Neural cell (in vitro differentiated cells): ENCODE measurements at regions not wholly inside any gene's neighbourhood (a gene's known extent, or its start where the extent isn't known, plus 50 kb on each side); places are given as distances from the start of the nearest gene placed in this dataset.

ENCODE experiments used
- H2AFZ ChIP-seq: fragments of 200-600, 300-800 bp; sonication (generic), shearing (Covaris generic); 2 replicates; pipeline ENCODE4 v1.6.0; 2014; ENCODE audit warnings: low read depth, mild to moderate bottlenecking, antibody characterized with exemption, low read length, moderate library complexity
- H3F3A ChIP-seq: fragments of 200-600 bp; shearing (Covaris generic); 2 replicates; pipeline ENCODE4 v1.6.1; 2016; ENCODE audit warnings: mild to moderate bottlenecking, moderate library complexity, mixed read lengths, antibody characterized with exemption, low read length; ENCODE audit not compliant: insufficient read depth, poor library complexity, severe bottlenecking
- H3K27ac ChIP-seq: fragments of 200-600, 300-800 bp; sonication (generic), shearing (Covaris generic); 2 replicates; pipeline ENCODE4 v1.5.1; 2014; ENCODE audit warnings: mild to moderate bottlenecking, low read length, moderate library complexity
- H3K27me3 ChIP-seq: fragments of 300-800, 200-600 bp; sonication (generic), shearing (Covaris generic); 2 replicates; pipeline ENCODE4 v1.6.0; 2014; ENCODE audit warnings: mild to moderate bottlenecking, low read depth, low read length, moderate library complexity; ENCODE audit not compliant: insufficient read depth
- H3K36me3 ChIP-seq: fragments of 300-800, 200-600 bp; sonication (generic), shearing (Covaris generic); 2 replicates; pipeline ENCODE4 v1.5.1; 2014; ENCODE audit warnings: mild to moderate bottlenecking, antibody characterized with exemption, low read length, moderate library complexity; ENCODE audit not compliant: insufficient read depth
- H3K4me2 ChIP-seq: fragments of 300-800, 200-600 bp; sonication (generic), shearing (Covaris generic); 2 replicates; pipeline ENCODE4 v1.6.0; 2014; ENCODE audit warnings: mild to moderate bottlenecking, low read length
- H3K4me3 ChIP-seq: fragments of 300-800, 200-600 bp; sonication (generic), shearing (Covaris generic); 2 replicates; pipeline ENCODE4 v1.5.1; 2014; ENCODE audit warnings: mild to moderate bottlenecking, low read length, moderate library complexity
- H3K79me2 ChIP-seq: fragments of 200-600 bp; shearing (Covaris generic); replicated peaks from 2 replicates; pipeline ENCODE4 v1.6.0; 2014; ENCODE audit warnings: mild to moderate bottlenecking, low read length, moderate library complexity; ENCODE audit not compliant: insufficient read depth
- H3K9ac ChIP-seq: fragments of 300-800, 200-600 bp; sonication (generic), shearing (Covaris generic); 2 replicates; pipeline ENCODE4 v1.6.1; 2016; ENCODE audit warnings: mild to moderate bottlenecking, low read length, mixed read lengths
- H3K9me2 ChIP-seq: fragments of 200-600 bp; shearing (Covaris generic); 2 replicates; pipeline ENCODE4 v1.6.1; 2016; ENCODE audit warnings: mild to moderate bottlenecking, low read length, mixed read lengths; ENCODE audit not compliant: insufficient read depth
- H3K9me3 ChIP-seq: fragments of 200-600, 300-800 bp; sonication (generic), shearing (Covaris generic); 2 replicates; pipeline ENCODE4 v1.6.1; 2016; ENCODE audit warnings: mild to moderate bottlenecking, mixed run types, low read length, moderate library complexity, mixed read lengths
- H4K20me1 ChIP-seq: fragments of 200-600 bp; shearing (Covaris generic); 2 replicates; pipeline ENCODE4 v1.6.1; 2016; ENCODE audit warnings: mild to moderate bottlenecking, mixed run types; ENCODE audit not compliant: insufficient read depth
- CTCF ChIP-seq: fragments of 450-650 bp; IDR thresholded peaks from 2 replicates; pipeline ENCODE4 v1.5.1; 2014; ENCODE audit warnings: antibody characterized with exemption, mild to moderate bottlenecking, moderate library complexity; ENCODE audit not compliant: poor library complexity, severe bottlenecking
- EP300 ChIP-seq: fragments of 450-650 bp; conservative IDR thresholded peaks from 2 replicates; pipeline ENCODE4 v1.6.1; 2014; ENCODE audit warnings: antibody characterized with exemption, mild to moderate bottlenecking, moderate library complexity; ENCODE audit not compliant: poor library complexity, severe bottlenecking
- EZH2 ChIP-seq: fragments of 200-600, 300-800 bp; shearing (Covaris generic), sonication (generic); IDR thresholded peaks from 2 replicates; pipeline ENCODE4 v1.6.1; 2014; ENCODE audit warnings: antibody characterized with exemption, low read length, borderline replicate concordance, mild to moderate bottlenecking; ENCODE audit not compliant: insufficient read depth, poor library complexity, severe bottlenecking
- MXI1 ChIP-seq: fragments of 450-650 bp; conservative IDR thresholded peaks from 2 replicates; pipeline ENCODE4 v1.6.1; 2014; ENCODE audit warnings: antibody characterized with exemption, mild to moderate bottlenecking; ENCODE audit not compliant: poor library complexity, severe bottlenecking
- POLR2AphosphoS5 ChIP-seq: IDR thresholded peaks from 2 replicates; pipeline ENCODE4 v1.6.1; 2012
- RAD21 ChIP-seq: fragments of 450-650 bp; conservative IDR thresholded peaks from 2 replicates; pipeline ENCODE4 v1.6.1; 2014; ENCODE audit warnings: antibody characterized with exemption, mild to moderate bottlenecking, moderate library complexity
- REST ChIP-seq: IDR thresholded peaks from 2 replicates; pipeline ENCODE4 v1.6.1; 2012; ENCODE audit warnings: borderline replicate concordance
- SMC3 ChIP-seq: fragments of 450-650 bp; conservative IDR thresholded peaks from 2 replicates; pipeline ENCODE4 v1.6.1; 2014; ENCODE audit warnings: antibody characterized with exemption, mild to moderate bottlenecking, moderate library complexity; ENCODE audit not compliant: poor library complexity
- TAF1 ChIP-seq: IDR thresholded peaks from 2 replicates; pipeline ENCODE4 v1.6.1; 2012; ENCODE audit warnings: low read depth

GRCh38 chr18:25898965-25899364 is 191.4 kb downstream of the SS18 start:
- Histone ChIP-seq H3K27ac (no peak overlapping the region), H3K9ac (no peak overlapping the region), H4K20me1 (no peaks in the 10 kb centered on the region), H3K79me2 (no peaks in the 10 kb centered on the region), H3K4me3 (no peak overlapping the region), H3K9me2 (no peaks in the 10 kb centered on the region), H2AFZ (no peak overlapping the region), H3F3A (no peaks in the 10 kb centered on the region), H3K9me3 (no peaks in the 10 kb centered on the region), H3K27me3 (no peaks in the 10 kb centered on the region), H3K36me3 (no peaks in the 10 kb centered on the region), H3K4me2 (no peak overlapping the region)
- TF ChIP-seq REST (no peak), POLR2AphosphoS5 (no peak), EZH2 (no peak), EP300 (no peak), TAF1 (no peak), RAD21 (no peak), CTCF (no peak), SMC3 (no peak)

GRCh38 chr18:25896956-25897355 is 193.5 kb downstream of the SS18 start:
- no peak for TF ChIP-seq EZH2
- TF ChIP-seq TAF1, result no peak
- TF ChIP-seq POLR2AphosphoS5, result no peak
- TF ChIP-seq CTCF, result no peak
- no peak for TF ChIP-seq MXI1
- TF ChIP-seq EP300, result no peak
- no peak for TF ChIP-seq REST
- TF ChIP-seq RAD21, result no peak
- H3K79me2 ChIP-seq, result no peaks in the 10 kb centered on the region
- H3K27me3 ChIP-seq, result no peaks in the 10 kb centered on the region
- H3K9me3 ChIP-seq, result no peaks in the 10 kb centered on the region
- no peaks in the 10 kb centered on the region for H4K20me1 ChIP-seq
- H3F3A ChIP-seq, result no peaks in the 10 kb centered on the region
- H2AFZ ChIP-seq, result no peak overlapping the region
- no peaks in the 10 kb centered on the region for H3K9me2 ChIP-seq
- no peak overlapping the region for H3K27ac ChIP-seq
- no peak overlapping the region for H3K4me2 ChIP-seq
- H3K36me3 ChIP-seq, result no peaks in the 10 kb centered on the region
- no peak overlapping the region for H3K9ac ChIP-seq
- H3K4me3 ChIP-seq, result no peak overlapping the region
